GM19455 (cell line): ENCODE measurements at regions not wholly inside any gene's neighbourhood (a gene's known extent, or its start where the extent isn't known, plus 50 kb on each side); places are given as distances from the start of the nearest gene placed in this dataset.
"Not testable (repeated sequence)": the region's sequence is repeated elsewhere in the genome, so short reads cannot be mapped to it uniquely, and the experiment has no call there.

Experiments used
- ATAC-seq: cut with Tn5 transposase; IDR thresholded peaks from one replicate; pipeline ENCODE4 v1.9.1; 2021; ENCODE audit not compliant: unreplicated experiment

DNA sequence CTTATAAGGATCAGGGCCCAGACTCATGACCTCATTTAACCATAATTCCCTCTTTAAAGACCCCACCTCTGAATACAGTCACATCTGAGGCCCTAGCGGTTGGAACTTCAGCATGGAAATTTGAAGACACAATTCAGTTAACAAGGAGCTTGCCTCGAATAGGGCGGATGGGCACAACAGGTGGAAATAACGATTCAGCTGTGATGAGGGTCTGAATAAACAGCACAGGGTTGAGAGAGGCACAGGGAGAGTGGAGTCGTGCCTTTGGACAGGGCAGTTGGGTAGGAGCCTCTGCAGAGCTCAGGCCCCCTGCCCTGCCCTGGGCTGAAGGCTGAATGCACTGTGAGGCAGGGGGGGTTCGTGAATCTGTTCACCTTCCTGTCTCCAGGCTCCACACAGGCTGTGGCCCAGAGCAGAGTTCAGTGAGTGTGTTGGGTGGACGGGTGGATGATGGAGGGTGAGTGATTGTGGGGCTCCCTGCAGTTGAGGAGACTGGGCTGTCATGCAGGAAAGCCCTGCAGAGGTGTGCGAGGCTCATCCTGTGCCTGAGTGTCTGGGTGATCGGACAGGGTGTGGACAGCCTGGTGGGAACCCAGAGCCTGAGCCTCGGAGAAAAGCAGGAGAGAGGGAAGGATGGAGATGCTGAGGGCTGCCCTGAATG, 243.1 kb downstream of the FOXD2 start:
- no peak for ATAC-seq

DNA sequence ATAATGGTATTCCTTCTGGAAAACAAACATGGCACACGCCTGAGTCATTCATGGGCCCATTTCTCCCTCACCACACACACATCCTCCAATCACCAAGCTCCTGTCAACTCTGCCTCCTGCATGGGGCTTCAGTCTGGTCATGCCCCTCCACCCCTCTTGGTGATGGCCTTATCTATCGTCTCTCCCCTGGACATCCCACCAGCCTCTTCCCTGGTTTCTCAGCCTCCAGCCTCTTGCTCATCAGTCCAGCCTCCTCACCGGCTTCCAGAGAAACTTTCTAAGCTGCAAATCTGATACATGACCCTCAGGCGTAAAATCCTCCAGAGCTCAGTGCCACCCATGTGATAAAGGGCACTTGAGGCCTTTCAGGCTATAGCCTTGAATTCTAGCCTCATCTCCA, 243.9 kb downstream of the FOXD2 start:
- no peak for ATAC-seq

DNA sequence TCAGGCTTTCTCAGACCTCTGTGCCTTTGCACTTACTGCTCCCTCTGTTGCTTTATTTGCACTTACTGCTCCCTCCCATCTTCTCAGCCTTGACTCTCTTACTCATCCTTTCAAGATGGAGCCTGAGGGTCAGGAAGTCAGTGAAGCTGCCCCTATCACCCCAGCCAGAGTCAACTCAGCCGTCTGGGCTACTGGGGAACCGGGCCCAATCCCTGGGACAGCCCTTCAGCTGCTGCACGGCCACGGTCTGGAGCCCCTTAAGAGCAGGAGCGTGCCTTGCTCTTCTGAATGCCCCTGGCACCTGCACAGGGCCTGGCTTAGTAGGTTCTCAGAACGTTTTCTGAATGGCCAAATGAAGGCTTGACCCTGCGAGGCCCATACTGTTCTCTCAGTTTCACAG, 244.4 kb downstream of the FOXD2 start:
- ATAC-seq, result no peak

DNA sequence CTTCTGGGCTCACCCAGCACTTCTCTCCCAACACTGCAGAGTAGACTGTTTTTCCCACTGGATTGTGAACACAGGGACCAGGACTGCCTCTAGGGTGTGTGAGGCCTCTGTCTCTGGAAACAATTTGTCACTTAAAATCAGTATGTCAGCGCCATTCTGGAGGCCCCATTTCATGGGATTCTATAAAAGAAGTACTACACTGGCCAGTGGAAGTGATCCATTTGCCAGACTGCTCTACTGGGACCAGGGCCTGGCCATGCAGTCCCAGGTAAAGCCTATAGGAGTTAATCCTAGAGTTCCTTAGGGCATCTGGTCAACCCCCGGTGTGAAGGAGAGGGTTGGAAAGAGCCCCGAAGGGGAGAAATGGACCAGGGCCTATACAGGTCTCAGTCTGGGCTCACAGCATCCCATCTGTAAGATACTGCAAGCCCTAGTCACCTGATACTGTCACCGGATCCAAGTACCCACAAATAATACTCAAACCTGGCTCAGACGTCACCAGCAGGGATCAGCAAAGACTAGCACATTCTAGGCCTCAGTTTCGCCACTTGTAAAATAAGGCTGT, 245.0 kb downstream of the FOXD2 start:
- no peak for ATAC-seq

DNA sequence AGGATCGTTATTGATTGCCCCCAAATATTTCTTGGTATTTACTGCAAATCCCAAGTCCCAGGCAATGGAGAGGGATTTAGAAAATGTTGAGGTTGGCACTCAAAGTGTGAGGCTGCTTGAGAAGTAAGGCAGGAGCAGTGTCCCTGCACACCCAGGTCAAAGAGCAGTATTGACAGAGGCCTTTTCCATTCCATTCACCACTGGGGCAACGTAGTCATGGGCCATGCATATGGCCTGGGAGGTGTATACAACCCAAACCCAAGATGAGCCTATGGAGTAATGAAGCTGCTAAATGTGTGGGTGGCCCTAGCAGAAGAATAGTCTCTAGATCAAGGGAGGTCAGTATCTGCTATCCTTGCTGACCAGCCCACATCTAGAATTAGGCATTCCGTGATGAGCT, 245.6 kb downstream of the FOXD2 start:
- ATAC-seq, result no peak

DNA sequence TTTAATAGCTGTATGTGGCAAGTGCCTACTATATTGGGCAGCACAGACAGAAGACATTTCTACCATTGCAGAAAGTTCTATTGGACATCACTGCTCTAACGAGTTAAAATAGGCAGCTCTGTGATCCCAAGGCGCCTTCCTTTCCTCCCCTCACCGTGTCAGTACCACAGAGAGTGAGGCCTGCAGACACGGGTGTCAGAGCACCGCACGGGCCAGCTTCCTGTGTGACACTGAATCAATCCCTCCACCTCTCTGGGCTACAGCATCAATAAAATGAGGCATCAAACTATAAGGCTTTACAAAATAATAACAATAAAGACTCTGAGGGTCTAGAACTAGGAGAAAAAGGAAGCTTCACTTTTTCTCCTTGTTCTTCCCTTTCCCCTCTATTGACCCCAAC, 246.7 kb downstream of the FOXD2 start:
- ATAC-seq, result no peak

DNA sequence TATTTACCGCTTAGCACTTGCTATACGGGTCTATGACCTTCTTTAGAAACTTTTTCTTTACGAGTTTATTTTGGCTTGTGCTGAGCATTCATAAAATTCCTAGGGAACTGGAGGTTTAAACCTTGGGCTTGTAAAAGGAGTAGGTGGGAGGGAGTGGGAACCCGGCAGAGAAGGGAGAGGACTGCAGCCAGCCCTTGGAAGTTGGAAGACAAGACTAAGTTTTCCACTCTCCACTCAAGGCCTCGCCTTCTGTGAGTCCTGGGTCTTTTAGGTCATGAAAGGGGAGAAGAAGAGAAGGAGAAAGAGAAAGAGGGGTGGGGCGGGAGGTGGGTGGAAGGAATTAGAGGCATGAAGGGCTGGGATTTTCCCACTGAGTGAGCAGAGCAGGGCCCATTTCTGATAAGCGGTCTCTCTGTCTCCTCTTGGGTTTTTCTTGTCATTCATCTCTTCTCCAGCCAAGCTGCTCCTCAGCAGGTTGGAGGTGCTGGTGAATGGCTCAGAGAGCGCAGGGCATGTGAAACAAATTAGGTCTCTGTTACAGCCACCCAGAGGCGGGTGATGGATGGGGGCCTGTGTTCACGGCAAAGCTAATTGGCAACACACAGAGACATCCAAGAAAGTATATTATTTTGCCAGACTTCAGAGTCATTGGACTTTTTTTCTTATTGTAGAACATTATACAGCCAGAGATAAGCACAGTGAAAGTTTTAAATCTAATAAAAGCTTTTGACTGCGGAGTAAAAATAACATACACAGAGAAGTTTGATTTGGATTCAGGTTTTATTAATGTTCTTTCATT, 247.3 kb downstream of the FOXD2 start:
- no peak for ATAC-seq

DNA sequence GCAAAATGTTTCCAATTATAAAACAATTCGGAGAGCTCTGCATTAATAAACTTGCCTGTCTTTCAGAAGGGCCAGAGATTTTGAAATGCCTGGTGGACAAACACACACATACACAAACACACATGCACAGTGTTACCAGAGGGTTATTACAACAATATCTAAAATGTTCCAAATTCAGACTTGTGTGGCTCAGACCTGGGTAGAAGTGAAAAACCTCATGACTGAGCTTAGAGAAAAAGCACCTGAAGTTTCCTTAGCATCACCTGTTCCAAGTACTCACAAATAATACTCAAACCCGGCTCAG, 247.9 kb downstream of the FOXD2 start:
- ATAC-seq, result no peak

DNA sequence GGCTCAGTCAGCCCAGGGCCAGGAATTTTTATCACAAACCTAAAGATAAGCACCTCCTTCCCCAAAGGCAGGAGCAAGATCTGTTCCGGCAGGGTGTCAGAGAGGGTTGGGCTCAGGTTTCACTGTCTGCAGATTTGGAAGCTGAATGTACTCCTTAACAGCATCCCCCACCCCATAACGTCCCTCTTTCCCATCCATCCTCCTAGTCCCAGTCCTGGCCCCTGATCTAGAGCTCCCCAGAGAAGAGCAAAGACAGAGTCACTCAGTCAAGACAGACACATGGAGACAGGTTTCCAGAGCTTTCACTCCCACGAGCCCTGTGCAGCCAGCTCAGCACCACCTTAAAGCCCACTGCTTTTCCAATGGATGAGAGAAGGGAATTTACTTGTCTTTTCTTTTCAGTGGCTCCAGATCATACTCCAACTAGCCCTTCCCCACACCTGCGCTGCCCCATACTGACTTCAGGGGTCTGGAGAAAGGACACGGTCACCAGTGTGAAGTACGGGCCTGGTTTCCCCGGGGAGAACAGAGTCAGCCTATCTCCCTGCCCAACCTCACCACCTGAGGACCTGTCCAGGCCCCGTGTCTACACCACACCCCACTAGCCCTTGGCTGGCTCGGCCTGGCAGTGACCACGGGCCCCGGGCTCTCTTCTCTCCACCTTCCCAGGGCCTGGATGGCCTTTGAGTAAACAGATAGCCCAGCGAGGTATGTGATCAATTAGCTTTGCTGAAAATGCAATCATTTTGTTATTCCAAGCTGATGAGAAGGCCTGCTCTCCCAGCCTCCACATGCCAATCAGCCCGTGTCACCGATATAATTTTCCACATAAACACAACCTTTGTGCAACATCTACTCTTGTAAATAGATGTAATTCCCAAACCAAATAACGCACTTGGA, 249.1 kb downstream of the FOXD2 start:
- no peak for ATAC-seq

DNA sequence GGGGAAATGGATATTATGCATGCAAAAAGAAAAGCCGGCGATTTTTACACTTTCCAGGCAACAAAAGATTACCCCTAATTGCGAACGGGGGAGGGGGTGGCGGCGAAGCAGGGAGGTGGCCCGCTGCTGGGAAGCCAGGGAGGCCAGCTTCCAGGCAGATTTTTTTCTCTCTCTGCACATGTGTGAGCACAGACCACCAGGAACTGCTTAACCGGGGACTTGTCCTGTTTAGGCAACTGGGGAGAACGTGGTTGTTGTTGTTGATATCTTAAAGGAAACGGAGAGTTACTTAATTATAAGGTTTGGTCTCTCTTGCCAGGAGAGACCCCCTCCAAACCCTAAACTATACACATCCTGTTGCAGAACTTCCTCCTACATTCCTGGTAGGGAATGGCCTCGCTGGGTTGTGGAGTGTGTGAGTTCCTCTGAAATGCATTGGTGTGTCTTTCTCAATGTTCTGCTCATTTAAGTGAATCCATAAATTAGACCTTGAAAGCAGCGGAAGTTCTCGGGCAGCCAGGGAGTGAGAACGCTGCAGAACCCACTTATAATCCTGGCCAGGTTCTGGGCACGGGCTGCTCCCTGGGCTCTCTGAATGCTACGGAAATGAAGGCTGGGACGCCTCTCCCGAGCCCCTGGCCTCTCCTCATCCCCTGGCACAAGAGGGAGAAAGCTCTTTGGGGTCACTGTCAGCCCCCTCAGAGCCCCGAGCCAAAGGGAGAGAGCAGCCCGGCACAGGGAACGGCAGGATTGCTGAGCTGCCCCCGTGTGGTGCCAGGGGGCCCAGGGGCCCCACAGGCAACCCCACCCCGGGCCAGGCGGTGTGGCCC, 250.0 kb downstream of the FOXD2 start:
- ATAC-seq, result no peak

DNA sequence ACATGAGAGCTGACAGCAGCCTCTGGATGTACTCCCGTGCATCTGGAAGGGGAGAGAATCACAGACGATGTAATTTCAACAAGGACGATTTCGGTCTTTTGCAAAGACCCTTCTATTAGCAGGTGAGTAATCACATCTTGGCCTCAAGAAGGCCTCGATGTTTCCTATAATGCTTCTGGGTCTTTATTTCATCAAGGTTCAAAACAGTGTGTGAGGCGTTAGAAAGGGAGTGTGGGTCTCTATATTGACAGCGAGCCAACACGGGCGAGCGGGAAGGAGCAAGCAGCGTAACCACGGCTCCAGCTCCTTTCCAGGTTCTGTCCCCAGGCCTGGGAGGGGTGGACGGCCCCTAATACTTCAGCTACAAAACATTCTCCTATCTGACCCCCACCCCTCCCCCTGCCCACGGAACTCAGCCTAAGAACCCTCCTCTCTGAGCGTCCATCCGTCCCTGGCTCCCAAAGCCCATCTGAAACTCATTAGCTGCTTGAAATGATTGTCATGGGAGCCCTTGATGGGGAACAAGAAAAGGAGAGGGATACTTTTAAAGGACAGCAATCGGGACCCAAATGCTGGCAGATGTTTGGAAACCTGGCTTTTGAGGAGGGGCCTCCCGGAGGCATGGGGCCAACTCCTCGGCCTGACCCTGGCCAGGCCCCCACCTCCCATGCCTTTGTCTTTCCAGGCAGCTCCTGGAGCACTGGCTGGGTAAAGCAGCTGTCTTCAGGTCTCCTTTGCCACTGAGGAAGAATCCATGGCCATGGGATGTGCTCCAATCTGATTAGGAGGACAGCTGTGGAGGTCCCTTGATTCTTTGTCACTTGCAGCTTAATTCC, 250.8 kb downstream of the FOXD2 start:
- ATAC-seq, result no peak

DNA sequence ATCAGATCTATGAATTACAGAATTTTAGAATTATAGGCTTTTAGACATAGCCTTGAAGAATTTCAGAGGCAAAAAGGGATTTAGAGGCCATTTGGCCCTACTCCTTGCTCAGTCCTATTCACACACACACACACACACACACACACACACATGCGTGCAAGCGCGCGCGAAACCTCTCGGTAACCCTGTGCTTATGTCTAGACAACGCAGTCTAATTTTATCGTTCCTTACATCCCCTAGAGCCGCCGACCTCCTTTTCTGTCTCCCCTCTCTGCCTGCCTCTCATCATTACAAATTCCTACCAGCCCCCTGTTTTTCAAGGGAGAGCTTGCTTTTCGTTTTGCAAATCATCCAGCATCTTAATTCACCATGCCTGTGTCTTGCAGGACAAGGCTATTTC, 252.1 kb downstream of the FOXD2 start:
- no peak for ATAC-seq

DNA sequence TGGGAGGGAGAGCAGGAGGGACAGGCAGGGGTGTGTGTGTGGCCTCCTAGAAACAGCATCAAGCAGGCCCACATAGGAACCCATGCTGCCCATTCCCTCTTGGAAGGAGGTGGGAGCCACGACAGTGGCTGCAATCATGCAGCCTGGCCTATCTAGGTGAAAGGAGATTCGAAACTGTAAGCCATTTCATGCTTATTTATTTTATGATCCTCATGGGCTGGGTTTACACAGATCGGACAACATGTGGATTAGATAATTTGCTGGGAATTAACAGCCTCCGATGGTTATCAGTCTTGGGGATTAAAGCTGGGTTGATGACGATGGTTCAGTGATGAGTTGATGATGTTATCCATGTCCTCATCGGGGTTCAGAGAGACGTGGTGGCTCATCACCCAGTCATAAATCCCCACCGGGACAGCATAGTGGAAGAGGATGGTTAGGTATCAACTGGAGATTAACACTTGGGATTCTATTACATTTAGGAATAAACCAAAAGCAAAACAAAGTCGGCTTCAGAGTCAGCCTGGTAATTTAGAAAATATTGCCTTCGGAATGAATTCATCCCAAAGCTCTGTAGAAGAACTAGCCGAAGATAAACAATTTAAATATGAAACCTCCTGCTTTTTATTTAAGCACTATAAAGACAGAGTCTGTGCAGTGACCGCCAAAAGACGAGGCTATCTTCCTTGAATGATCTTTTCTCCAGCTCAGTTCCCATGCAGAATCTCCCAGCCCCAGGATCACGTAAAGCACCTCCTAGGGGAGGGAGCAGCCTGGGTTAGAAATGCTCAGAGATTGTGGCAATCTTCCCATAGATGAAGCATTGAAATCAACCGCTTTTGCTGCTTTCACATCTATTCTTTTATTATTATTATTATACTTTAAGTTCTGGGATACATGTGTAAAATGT, 252.8 kb downstream of the FOXD2 start:
- ATAC-seq, result no peak

DNA sequence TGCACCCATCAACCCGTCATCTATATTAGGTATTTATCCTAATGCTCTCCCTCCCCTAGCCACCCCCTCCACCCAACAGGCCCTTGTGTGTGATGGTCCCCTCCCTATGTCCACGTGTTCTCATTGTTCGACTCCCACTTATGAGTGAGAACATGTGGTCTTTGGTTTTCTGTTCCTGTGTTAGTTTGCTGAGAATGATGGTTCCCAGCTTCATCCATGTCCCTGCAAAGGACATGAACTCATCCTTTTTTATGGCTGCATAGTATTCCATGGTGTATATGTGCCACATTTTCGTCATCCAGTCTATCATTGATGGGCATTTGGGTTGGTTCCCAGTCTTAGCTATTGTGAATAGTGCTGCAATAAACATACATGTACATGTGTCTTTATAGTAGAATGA, 253.4 kb downstream of the FOXD2 start:
- not testable (repeated sequence) for ATAC-seq

DNA sequence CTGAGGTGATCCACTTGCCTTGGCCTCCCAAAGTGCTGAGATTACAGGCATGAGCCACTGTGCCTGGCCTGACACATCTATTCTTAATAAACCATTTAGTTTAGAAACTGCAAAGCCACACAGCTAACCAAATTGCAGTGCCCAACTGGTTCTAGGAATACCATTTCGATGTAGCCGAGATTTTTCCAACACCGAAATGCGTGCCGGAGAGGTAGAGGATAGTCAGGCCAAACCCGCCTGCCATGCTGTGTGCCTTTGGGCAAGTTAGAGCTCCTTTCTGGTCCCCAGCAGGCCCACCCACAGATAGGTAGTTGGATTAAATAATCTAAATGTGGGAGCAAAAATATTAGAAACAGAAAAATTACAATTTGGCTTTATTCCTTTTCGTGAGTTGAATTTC, 254.4 kb downstream of the FOXD2 start:
- ATAC-seq, result no peak

DNA sequence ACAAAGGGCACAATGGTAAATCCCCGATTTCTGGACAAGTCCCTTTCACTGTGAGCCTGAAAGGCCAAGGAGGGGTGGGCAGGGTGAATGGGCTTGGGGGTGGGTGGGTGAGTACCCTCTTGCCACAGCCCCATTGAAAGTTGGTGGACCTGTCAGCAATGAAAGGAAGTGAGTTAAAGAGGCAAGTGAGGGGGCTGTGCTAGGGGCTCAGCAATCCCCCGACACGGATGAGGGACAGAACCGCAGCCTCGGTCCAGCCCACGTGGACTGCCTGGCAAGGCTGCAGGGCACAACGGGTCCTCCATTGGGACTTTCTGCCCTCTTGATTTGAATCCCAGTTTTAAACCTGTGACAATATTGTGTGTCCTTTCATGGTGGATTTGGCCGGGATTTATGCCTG, 255.3 kb downstream of the FOXD2 start:
- ATAC-seq, result no peak

DNA sequence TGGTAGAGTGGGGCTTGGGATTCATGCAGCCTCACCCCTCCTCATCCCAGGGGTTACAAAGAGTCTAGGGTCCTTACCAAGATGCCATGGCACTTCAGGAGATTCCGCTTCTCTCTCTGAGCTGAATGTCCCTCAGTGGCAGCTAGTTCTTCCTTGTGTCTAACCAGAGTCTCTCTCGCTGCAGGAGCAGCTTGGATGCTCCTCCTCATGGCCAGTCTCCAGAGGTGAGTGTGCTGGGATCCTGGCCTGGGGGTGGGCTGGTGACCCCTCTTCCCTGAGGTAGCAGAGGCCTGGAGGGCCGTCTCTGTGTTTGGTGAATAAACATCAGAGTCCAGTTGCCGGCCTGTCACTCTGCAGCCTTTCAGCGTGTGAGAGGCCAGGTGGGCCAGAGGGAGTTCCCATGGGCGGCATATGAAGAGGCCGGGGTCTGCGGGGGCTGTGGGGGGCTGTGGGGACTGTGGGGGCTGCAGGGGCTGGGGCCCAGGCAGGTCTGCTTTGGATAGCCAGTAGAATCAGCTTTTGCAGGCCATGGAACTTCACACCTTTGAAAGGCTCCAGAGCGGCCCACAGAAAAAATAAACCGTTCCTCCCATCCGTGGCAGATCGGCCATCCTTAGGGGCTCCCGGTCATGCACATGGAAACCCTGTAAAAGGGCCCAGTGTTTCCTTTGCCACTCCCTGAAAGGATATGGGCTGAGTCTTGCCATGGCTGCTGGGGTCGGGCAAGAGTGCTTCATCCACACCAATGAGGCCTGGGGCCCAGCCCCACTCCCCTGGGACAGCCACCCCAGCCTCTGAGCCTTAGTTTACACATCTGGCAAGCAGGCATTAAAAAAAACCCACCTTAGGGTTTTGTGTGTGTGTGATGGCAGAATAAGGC, 256.4 kb downstream of the FOXD2 start:
- ATAC-seq, result no peak

DNA sequence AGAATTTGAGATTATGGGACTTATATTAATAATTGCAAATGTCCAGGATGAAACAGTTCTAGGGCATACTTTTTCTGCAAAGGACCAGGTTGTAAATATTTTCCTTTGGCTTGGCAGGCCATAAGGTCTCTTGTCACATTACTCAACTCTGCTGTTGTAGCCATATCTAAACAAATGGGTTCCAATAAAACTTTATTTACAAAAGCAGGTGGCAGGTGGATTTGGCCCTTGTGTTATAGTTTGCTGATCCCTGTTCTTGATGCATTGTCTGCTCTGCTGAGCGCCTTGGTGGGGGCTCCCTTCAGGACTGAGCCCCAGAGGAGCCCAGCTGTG, 258.5 kb downstream of the FOXD2 start:
- ATAC-seq, result no peak
